SHP77 (cell line): ENCODE measurements at regions not wholly inside any gene's neighbourhood (a gene's known extent, or its start where the extent isn't known, plus 50 kb on each side); places are given as distances from the start of the nearest gene placed in this dataset.
"Not testable (repeated sequence)": the region's sequence is repeated elsewhere in the genome, so short reads cannot be mapped to it uniquely, and the experiment has no call there.

ENCODE experiments used
- DNase-seq, 2 experiments: peaks; one replicate each; lab custom pipeline; 2025; lab: John Stamatoyannopoulos, UW

- DNase-seq: peak; percentile 18 to 45
Measured at GRCh38 chr2:176427549-176427948, 158.3 kb downstream of the MTX2 start.

GRCh38 chr2:176428944-176429469 is 159.8 kb downstream of the MTX2 start:
- not testable (repeated sequence) for DNase-seq

GRCh38 chr2:176432434-176432833 is 163.2 kb downstream of the MTX2 start:
- no peak for DNase-seq

DNA sequence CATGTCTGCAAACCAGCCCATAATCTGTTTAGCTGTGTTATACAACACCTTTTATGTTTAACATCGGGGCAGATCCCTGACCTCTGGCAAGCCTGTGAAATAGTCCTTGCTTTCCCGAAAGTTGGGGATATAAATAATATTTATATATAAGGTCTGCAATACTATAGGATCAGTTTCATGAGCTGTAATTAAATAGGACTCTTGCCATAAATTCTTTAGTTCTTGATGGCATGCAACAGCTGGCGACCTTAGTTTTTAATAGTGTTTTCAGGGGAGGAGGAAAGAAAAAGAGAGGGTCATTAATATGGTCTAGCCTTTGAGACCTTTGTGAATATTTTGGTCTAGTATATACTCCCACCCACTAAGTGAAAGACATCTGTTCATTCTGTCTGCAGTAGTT is 166.5 kb downstream of the MTX2 start:
- DNase-seq: no peak

DNA sequence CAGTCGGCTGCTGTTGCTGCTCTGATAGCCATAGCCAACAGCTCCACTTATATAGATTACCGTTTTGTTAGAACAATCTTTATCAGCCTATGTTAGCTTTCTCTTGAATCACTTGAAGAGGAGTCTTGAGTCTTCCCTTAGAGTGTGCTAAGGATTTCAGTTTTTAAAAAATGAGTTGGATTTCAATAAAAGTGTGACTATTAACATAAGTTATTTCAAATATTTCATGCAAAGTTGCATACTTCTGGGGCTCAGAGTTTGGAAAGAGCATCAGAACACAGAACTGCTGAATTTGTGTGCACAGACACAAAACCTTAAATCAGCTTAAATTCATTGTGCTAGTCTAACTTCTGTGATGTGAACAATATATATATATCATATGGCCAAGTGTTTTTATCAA is 174.7 kb downstream of the MTX2 start:
- DNase-seq: no peak

GRCh38 chr2:176445956-176446355 is 176.7 kb downstream of the MTX2 start:
- no peak for DNase-seq

- DNase-seq: no peak
Measured at GRCh38 chr2:176446718-176447414, 177.6 kb downstream of the MTX2 start.

DNA sequence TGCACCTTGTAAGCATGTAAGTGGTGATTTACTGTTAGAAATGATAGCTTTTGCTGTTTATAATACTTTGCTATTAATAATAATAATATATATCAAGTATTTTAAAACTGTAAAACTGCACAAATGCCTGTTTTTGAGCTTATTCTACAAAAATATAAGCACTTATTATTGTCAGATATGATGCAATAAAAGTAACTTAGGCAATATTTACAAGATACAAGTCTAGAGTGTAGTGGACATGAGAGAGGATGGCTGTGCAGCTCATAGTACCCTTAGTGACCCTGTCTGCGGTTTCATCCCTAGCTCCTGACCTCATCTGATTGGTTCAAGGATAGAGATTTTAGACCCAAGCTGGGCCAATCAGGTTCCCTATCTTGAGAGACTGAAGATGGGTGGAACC is 178.4 kb downstream of the MTX2 start:
- DNase-seq: no peak

DNA sequence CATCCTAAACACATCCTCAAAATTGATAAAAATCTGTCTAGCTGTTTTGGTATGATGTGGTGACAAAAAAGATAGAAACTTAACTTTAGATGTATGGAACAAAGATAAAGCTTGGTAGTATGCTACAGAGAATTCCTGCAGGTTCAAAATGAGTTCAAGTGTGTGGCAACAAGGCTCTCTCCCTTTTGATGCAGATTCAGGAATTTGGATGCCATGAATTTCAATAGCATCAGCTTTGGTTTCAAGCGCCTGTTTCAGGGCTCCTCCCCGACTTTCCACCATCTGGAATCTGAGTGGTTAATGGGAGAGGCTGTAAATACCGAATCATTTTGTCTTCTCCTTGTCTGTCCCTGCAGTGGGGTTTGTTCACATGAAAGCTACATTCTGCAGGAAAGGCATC is 180.6 kb downstream of the MTX2 start:
- no peak for DNase-seq

DNA sequence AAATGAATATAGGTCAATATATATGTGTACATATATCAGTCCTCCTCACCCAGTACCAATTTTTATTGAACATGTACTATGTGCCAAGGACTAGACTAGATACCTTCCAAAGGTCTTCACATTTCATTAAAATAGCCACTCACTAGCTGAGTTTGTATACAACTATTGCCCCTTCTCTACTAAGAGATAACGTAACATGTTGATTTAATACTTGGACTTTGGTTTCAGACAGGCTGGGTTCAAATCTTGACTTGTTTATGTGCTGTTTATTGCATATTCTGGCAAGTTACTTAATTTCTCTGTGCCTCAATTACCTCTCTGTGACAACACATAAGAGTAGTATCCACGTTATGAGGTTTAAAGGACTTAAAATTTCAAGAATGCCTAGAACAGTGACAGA is 184.5 kb downstream of the MTX2 start:
- DNase-seq: no peak

GRCh38 chr2:176454893-176455815 is 185.9 kb downstream of the MTX2 start:
- peak; percentile 41 to 62 for DNase-seq

GRCh38 chr2:176455816-176456291 is 186.6 kb downstream of the MTX2 start:
- peak; percentile 78 to 86 for DNase-seq

GRCh38 chr2:176457481-176457880 is 188.2 kb downstream of the MTX2 start:
- no peak for DNase-seq

DNA sequence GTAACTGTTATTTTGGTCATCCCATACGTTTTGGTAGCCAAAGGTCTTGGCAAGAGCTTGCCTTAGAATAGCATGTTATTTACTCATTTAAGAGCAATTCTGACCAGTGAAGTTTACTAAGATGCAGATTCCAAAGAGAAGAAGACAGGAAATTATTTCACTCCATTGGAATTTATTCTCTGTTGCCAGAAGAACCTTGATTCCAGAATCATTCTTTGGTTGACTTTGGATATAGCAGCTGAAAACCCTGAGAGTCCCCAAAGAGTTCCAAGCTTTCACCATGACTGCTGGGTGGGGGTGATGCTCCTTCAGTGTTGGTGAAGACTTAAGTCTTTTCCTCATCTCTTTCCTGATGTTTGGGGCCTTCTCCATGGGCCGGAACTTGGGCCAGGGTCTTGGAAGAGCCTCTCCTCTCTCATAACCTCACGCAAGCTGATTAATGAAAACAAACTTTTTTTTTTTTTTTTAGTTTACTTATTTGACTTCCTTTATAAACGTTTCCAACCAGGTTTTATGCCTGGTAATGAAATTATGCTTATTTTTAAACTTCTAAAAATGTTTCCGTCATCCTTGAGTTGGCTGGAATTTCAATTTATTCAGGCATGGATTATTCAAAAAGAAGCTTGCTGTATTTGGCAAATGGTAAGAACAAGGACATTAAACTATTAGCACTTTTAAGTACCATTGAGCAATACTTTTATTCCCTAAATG is 192.0 kb downstream of the MTX2 start:
- no peak for DNase-seq

DNA sequence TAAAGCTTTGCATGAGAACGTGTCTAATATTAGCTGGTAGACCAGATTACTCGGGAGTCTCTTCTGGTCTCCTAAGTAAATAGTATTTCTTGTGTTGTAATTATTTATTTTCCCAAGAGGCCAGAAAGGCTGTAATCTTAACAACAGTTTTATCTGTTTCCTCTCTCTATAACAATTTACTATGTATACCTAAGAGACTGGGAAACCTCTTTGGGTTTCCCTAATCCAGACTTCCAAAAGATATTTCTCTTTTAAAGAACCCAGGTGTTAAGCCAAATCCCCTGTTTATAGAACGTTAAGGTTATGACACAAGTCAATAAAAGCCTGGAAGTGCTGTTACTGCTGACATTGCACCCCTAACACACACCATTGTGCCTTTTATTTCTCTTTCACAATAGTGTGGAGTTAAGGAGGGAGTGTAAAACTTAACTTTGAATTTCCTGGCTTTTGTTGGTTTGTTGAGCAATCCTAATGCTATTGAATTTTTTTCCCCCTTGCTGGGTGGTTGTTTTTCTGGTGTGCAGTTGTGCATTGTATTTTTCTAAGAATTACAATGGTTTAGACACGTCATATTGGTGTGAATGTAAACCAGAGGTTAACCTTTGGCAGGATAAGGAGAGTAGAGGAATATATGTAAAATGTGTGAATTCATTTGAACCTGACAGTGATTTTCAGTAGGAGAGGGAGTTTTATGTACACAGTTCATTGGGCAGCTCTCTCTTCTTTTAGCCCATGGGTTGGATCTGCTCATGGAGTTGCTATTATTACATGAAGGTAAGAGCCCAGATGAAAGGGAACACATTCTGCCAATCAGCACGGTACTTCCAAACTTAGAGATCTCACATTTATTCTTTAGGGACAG is 192.8 kb downstream of the MTX2 start:
- no peak for DNase-seq

DNA sequence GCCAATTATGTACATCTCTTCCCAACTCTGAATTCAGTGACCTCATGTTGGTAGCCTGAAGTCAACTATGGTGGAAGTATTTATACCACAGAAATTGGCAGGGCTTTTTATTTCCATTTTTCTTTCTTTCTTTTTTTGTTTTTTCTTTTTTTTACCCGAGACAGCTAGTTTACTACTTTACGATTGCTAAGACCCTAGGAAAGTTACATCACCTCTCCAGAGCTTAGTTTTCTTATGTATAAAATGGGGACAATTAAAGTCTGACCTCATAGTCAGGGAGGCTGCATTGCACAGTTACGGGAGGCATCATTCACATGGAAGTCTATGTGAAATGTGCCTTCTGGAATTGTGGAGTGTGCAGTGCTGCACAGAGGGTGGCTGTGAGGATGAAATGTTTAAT is 194.3 kb downstream of the MTX2 start:
- DNase-seq: no peak

DNA sequence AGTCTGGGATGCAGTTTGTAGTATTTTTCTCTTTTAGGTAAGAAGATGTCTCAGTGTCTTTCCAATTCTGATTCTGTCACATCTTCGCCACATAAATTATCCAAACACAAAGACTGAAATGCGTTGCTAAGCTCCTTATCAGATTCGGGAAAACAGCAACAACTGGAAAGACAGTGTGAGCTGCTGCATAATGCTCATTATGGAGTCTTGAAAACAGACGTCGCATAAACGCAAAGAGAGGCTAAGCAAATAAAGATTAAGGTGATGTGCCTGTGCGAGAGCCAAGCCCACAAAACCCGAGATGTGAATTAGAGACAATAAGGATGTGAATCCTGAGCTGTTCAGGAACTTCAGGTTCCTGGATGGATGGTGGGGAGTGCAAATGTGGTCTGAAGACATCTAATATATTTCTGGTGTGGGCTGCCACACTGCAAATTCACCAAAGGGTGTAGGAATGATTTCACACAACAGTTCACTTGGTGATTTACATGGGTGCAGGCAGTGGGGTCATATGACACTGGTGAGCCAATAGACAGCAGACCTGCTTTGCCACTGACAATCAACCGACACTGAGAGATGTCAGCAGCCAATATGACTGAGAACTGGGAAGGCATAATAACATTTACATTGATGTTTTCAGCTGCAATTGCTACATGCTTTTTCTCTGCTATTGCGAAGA is 195.8 kb downstream of the MTX2 start:
- DNase-seq: peak; percentile 53 to 72

- DNase-seq: no peak
Measured at GRCh38 chr2:176466918-176467452, 197.7 kb downstream of the MTX2 start.

- no peak for DNase-seq
Measured at GRCh38 chr2:176467595-176467994, 198.4 kb downstream of the MTX2 start.

DNA sequence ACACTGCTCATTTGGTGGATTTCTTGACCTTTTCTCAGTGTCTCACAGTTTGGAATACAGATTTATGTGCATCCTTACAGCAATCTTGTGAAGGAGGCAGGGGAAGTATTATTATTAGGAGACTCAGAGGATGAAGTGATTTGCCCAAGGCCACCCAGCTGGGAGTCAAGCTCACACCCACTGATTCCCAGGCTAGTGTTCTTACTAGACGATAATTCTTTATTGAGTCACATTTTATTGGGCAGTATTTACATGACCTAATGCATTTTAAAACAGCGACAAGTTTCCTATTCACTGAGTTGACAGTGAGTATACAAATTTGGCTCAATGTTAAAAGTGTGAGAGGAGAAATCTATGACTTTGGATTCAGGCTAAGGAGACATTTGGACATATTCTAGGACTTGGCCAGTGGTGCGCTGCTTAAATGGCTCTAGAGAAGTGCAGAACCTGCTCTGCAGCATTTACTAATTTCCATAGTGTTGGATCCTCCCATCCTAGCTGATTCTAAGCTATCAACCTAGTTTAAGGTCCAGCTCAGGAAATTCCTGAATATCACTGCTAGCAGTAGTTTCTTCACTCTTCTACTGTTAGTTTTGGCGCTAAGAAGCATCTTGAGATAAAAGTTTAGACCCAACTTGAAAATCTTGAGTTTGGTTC is 199.3 kb downstream of the MTX2 start:
- DNase-seq: no peak
